ENCODE measurements at regions not wholly inside any gene's neighbourhood (a gene's known extent, or its start where the extent isn't known, plus 50 kb on each side); places are given as distances from the start of the nearest gene placed in this dataset.

DNA sequence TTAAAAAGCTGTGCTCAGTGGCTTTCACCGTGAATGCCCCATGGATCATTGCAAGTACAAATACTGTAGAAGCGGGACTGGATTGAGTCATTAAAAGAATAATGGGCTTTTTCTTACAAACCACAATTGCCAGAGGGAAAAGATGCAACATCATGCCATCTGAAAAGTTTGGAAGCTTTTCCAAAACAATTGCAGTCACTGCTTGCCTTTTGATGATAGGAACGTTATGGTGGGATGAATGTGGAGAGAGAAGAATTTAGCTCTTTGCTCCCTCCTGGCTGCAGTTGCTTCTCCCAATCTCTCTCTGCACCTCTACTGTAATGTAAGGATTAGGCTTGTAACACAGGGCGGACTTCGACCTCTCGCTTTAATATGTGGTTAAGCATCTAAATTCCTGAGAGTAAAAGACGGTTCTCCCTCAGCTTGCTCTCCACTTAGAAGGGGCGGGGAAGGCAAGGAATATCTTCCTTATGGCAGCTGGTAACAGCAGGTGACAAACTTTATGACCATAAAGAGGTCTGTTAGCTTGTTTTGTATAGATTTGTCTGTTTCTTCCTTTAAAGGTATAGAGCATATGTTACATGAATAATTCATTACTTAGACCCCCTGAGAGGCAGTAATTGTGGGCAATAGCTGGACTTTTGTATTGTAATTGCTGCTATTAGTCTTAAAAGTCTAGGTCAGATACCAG, 376.1 kb downstream of the UTRN start:
- H3K4me1 ChIP-seq (ENCODE audit: insufficient read depth, low read length): peaks cover 18% of the 10 kb centered on the region
- H3K36me3 ChIP-seq (ENCODE audit: low read depth, low read length): no peaks in the 10 kb centered on the region
- H3K9me2 ChIP-seq (replicated peaks; ENCODE audit: low read length): no peaks in the 10 kb centered on the region
- H3K4me3 ChIP-seq (ENCODE audit: low read length): no peak overlapping the region
- H2AFZ ChIP-seq (ENCODE audit: low read length): no peak overlapping the region
- no peaks in the 10 kb centered on the region for H4K20me1 ChIP-seq (ENCODE audit: low read length)
- DNase-seq (peak; percentile 50), ATAC-seq (peak; percentile 33; the same call in 1 of the 2 replicates)
- no peaks in the 10 kb centered on the region for H3K27me3 ChIP-seq (ENCODE audit: low read length)
- intact Hi-C loops (cut with micrococcal nuclease): no loop called here
- CTCF ChIA-PET: no interaction called here
- H3F3A ChIP-seq (ENCODE audit: low read length, unreplicated experiment): no peaks in the 10 kb centered on the region
- no peaks in the 10 kb centered on the region for H3K9me3 ChIP-seq (ENCODE audit: low read length)
- BruUV-seq (replicated peaks): no TSS peak
- POLR2A ChIA-PET (ENCODE audit: unreplicated experiment): no interaction called here
- H3K9ac ChIP-seq (ENCODE audit: low read length): no peak overlapping the region
- H3K4me2 ChIP-seq (ENCODE audit: low read length): peak overlapping the region; percentile 20
- no peaks in the 10 kb centered on the region for H3K79me2 ChIP-seq (ENCODE audit: low read length)
- TF ChIP-seq, protein P1, sequence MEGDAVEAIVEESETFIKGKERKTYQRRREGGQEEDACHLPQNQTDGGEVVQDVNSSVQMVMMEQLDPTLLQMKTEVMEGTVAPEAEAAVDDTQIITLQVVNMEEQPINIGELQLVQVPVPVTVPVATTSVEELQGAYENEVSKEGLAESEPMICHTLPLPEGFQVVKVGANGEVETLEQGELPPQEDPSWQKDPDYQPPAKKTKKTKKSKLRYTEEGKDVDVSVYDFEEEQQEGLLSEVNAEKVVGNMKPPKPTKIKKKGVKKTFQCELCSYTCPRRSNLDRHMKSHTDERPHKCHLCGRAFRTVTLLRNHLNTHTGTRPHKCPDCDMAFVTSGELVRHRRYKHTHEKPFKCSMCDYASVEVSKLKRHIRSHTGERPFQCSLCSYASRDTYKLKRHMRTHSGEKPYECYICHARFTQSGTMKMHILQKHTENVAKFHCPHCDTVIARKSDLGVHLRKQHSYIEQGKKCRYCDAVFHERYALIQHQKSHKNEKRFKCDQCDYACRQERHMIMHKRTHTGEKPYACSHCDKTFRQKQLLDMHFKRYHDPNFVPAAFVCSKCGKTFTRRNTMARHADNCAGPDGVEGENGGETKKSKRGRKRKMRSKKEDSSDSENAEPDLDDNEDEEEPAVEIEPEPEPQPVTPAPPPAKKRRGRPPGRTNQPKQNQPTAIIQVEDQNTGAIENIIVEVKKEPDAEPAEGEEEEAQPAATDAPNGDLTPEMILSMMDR (conservative IDR thresholded peaks at IDR 0.05; ENCODE audit: low read depth, low read length): no peak
- TF ChIP-seq EZH2phosphoT487 (IDR thresholded peaks at IDR 0.05; ENCODE audit: borderline replicate concordance, low read length) (no peak), EZH2 (IDR thresholded peaks at IDR 0.05; ENCODE audit: low read length, unreplicated experiment) (no peak)
- H3K27ac ChIP-seq (ENCODE audit: low read length): no peak overlapping the region

DNA sequence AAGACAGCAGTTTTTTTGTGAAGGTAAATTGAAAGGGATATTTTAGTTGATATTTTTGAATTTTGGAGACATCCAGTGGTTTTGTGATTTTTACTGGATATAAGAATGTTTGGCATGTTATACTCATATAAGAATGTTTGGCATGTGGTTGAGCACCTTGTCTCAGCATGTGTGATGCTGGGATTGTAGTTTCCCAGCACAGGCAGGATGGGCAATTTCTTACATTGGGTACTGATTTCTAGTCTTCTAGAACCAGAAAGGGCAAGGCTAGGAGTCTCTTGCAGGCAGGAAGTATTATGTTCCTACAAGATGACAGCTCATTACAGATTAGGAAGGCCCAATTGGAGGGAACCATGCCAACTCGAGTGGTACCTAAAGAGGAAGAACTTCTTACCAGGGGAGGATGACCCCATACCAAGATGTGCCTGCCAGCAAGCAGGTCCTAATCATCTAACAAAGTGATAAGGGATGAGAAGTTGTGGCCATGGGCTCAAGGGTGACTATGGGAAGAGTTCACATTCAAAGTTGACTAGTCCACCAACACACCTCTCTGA, 377.8 kb downstream of the UTRN start:
- ChIA-PET POLR2A (ENCODE audit: unreplicated experiment) (no interaction called here), CTCF (no interaction called here)
- Histone ChIP-seq H4K20me1 (ENCODE audit: low read length) (no peaks in the 10 kb centered on the region), H3K4me2 (ENCODE audit: low read length) (no peak overlapping the region), H3K27ac (ENCODE audit: low read length) (no peak overlapping the region), H3K9me3 (ENCODE audit: low read length) (no peaks in the 10 kb centered on the region), H3K36me3 (ENCODE audit: low read depth, low read length) (no peaks in the 10 kb centered on the region), H3K9ac (ENCODE audit: low read length) (no peak overlapping the region), H3K4me3 (ENCODE audit: low read length) (no peak overlapping the region), H3K4me1 (ENCODE audit: insufficient read depth, low read length) (peaks cover 18% of the 10 kb centered on the region), H3F3A (ENCODE audit: low read length, unreplicated experiment) (no peaks in the 10 kb centered on the region), H3K79me2 (ENCODE audit: low read length) (no peaks in the 10 kb centered on the region), H2AFZ (ENCODE audit: low read length) (no peak overlapping the region), H3K9me2 (replicated peaks; ENCODE audit: low read length) (no peaks in the 10 kb centered on the region), H3K27me3 (ENCODE audit: low read length) (no peaks in the 10 kb centered on the region)
- intact Hi-C loops (cut with micrococcal nuclease): no loop called here
- TF ChIP-seq EZH2phosphoT487 (IDR thresholded peaks at IDR 0.05; ENCODE audit: borderline replicate concordance, low read length) (no peak), EZH2 (IDR thresholded peaks at IDR 0.05; ENCODE audit: low read length, unreplicated experiment) (no peak)
- TF ChIP-seq, protein P1 (conservative IDR thresholded peaks at IDR 0.05; ENCODE audit: low read depth, low read length): no peak
- ATAC-seq (no peak), DNase-seq (no peak)
- BruUV-seq (replicated peaks): no TSS peak

DNA sequence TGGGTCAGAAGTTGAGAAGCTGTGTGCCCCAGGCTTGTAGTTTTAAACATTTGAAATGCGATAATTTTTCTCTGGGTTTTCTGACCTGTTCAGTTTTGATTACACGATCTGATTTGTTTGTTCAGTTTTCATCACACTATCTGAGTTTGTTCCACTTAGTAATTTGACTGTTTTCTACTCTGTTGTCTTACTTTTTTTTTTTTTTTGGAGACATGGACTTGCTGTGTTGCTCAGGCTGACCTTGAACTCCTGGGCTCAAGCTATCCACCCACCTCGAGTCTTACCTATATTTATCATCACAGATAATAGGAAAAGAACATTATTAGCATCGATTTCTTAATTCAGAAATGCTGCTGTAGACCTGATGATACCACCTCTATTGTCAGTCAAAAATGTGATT, 379.1 kb downstream of the UTRN start:
- H3K9me3 ChIP-seq (ENCODE audit: low read length): no peaks in the 10 kb centered on the region
- intact Hi-C loops (cut with micrococcal nuclease): no loop called here
- H3K9me2 ChIP-seq (replicated peaks; ENCODE audit: low read length): no peaks in the 10 kb centered on the region
- no peaks in the 10 kb centered on the region for H3K36me3 ChIP-seq (ENCODE audit: low read depth, low read length)
- ChIA-PET CTCF (no interaction called here), POLR2A (ENCODE audit: unreplicated experiment) (no interaction called here)
- H3K4me2 ChIP-seq (ENCODE audit: low read length): no peak overlapping the region
- peaks cover 12% of the 10 kb centered on the region for H3K4me1 ChIP-seq (ENCODE audit: insufficient read depth, low read length)
- no TSS peak for BruUV-seq (replicated peaks)
- no peak overlapping the region for H3K27ac ChIP-seq (ENCODE audit: low read length)
- DNase-seq: no peak
- H3F3A ChIP-seq (ENCODE audit: low read length, unreplicated experiment): no peaks in the 10 kb centered on the region
- ATAC-seq: no peak
- no peaks in the 10 kb centered on the region for H3K27me3 ChIP-seq (ENCODE audit: low read length)
- H3K4me3 ChIP-seq (ENCODE audit: low read length): no peak overlapping the region
- no peaks in the 10 kb centered on the region for H3K79me2 ChIP-seq (ENCODE audit: low read length)
- TF ChIP-seq EZH2 (IDR thresholded peaks at IDR 0.05; ENCODE audit: low read length, unreplicated experiment): no peak
- TF ChIP-seq, protein P1 (conservative IDR thresholded peaks at IDR 0.05; ENCODE audit: low read depth, low read length): no peak
- TF ChIP-seq EZH2phosphoT487 (IDR thresholded peaks at IDR 0.05; ENCODE audit: borderline replicate concordance, low read length): no peak
- H2AFZ ChIP-seq (ENCODE audit: low read length): no peak overlapping the region
- no peak overlapping the region for H3K9ac ChIP-seq (ENCODE audit: low read length)
- no peaks in the 10 kb centered on the region for H4K20me1 ChIP-seq (ENCODE audit: low read length)

Measured in PC-3 (cell line).